Islet of Langerhans (tissue), 1 donor: ENCODE measurements at regions not wholly inside any gene's neighbourhood (a gene's known extent, or its start where the extent isn't known, plus 50 kb on each side); places are given as distances from the start of the nearest gene placed in this dataset.
"Not testable (repeated sequence)": the region's sequence is repeated elsewhere in the genome, so short reads cannot be mapped to it uniquely, and the experiment has no call there.

ENCODE experiments used
- FAIRE-seq: peaks from one replicate; lab custom pipeline; 2011; peaks lifted over from hg19 to GRCh38; lab: Jason Lieb, UNC

DNA sequence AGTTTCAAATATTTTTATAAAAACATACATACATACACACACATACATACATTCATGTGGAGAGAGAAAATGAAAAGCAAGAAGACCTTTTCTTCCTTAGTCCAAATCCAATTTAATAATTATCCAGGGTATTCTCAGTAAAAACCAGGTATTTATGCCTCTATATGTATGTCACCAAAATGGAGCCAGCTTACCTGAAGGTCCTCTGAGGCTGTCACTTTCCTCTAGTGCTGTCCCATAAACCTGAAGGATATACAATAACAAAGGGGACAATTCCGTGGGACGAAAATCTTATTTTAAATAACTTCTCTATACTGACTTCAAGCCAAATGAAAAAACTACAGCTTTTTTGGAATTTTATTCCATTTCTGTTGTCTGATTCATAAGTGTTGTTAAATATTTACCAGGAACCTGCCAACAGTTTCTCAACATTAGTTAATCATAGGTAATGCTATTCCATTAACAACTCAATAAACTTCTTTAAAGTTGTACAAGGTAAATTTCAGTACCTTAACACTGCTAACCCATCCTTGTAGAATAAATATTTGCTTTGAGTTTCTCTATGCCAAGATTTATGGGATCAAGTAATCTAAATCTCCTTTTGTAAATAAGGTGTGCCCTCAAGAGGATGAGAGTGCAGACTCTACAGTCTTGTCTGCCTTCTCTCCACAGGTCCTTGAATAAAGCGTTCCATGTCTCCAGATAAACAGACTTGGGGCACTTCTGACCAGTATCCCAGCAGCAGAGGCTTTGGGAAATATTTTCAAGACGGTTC, 260.3 kb downstream of the AHR start:
- FAIRE-seq: no peak

DNA sequence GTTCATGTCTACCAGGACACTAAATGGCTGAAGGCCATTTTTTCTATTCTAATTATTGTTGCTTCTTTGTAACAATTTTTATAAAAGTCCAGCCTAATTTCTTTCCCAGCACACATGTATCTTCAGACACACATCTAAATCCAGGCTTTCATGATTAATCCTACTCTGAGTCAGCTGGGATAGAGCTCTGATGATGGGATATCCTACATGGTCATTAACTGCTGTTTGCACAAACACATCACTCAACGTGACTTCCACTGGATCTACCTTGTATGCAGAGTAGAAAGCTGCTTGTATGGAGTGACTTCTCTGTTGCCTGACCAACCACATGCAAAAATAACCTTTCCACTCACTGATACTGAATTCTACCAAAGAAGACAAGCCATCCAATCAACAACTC, 260.9 kb downstream of the AHR start:
- FAIRE-seq: no peak

- FAIRE-seq: no peak
Measured at GRCh38 chr7:17560516-17560915, 262.1 kb downstream of the AHR start.

- FAIRE-seq: no peak
Measured at GRCh38 chr7:17560966-17561365, 262.5 kb downstream of the AHR start.

- FAIRE-seq: no peak
Measured at GRCh38 chr7:17564678-17565212, 266.3 kb downstream of the AHR start.

DNA sequence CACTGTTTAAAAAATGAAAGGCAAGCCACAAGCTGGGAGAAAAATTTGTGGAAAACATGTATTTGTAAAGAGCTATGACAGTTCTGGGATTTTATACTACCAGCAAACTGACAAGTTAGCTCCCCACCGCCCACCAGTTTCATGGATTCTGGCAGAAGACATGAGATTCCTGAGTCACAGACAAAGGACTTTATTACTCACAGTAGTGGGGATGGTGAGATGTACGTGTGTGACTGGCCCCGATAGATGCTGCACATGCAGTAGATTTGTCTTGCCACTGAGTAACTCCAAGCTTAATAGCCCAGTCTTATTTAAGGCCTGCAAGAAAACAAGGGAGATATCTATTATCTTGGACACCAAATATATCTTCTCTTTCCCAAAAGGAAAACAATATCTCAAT, 281.7 kb downstream of the AHR start:
- FAIRE-seq: no peak

GRCh38 chr7:17580856-17581255, 282.4 kb downstream of the AHR start:
- no peak for FAIRE-seq

- FAIRE-seq: no peak
Measured at GRCh38 chr7:17581301-17581700, 282.8 kb downstream of the AHR start.

DNA sequence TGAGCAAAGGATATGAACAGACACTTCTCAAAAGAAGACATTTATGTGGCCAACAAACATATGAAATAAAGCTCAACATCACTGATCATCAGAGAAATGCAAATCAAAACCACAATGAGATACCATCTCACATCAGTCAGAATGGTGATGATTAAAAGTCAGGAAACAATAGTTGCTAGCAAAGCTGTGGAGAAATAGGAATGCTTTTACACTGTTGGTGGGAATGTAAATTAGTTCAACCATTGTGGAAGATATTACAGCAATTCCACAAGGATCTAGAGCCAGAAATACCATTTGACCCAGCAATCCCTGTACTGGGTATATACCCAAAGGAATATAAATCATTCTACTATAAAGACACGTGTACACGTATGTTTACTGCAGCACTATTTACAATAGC, 284.2 kb downstream of the AHR start:
- not testable (repeated sequence) for FAIRE-seq

GRCh38 chr7:17583786-17584185, 285.3 kb downstream of the AHR start:
- no peak for FAIRE-seq

DNA sequence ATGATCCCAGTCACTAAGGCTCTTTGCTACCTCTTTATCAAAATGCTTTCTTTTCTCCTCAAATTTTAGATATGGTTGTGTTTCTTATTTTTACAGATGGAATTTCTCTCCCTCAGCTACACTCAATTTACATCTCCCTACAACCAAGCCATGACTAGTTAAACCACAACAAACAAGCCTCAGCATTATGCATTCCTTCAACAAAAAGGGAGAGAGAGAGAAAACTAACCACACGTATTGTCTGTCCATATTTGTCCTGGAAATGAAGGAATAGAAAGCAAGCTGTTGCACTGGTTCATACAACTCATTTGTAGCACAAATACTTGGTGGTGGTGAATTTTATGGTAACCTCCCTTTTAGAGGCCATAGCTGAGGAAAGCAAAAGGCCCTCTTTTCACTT, 286.4 kb downstream of the AHR start:
- FAIRE-seq: no peak

DNA sequence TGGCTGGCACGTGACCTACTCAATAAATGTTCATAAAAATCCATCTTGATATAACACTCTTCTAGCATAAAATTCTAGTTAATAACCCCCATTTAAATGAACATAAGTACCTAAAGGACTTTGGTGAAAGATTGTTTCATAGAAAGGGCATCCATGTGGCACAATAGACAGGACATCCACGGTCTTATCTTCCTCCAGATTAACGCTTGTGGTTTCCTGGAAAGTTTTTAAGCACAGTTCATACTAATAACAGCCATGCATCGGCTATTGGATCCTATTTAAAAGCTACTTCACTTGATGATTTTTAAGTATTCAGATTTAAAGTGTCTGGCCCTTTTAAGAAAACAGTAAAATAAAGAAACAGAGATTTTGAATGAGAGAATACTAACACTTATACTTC, 288.3 kb downstream of the AHR start:
- FAIRE-seq: no peak

DNA sequence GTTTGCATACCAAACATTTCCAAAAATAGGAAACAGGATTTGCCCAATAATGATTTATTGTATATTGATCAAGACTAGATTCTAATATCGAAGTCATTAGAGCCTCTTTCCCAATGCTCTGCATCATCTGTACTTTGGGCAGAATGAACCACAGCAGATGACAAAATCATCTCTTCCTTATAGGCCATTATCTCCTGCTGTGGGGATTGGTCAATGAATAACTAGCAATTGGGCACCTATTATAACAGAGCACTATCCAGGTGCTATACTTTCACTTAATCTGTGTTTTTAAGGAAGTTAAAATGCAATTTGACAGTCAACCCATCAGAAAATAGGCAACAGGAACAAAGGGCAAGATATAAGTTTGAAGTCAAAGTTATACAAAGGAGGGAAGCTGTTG, 290.3 kb downstream of the AHR start:
- no peak for FAIRE-seq

- no peak for FAIRE-seq
Measured at GRCh38 chr7:17589671-17590070, 291.2 kb downstream of the AHR start.

GRCh38 chr7:17590221-17590620, 291.8 kb downstream of the AHR start:
- FAIRE-seq: no peak

DNA sequence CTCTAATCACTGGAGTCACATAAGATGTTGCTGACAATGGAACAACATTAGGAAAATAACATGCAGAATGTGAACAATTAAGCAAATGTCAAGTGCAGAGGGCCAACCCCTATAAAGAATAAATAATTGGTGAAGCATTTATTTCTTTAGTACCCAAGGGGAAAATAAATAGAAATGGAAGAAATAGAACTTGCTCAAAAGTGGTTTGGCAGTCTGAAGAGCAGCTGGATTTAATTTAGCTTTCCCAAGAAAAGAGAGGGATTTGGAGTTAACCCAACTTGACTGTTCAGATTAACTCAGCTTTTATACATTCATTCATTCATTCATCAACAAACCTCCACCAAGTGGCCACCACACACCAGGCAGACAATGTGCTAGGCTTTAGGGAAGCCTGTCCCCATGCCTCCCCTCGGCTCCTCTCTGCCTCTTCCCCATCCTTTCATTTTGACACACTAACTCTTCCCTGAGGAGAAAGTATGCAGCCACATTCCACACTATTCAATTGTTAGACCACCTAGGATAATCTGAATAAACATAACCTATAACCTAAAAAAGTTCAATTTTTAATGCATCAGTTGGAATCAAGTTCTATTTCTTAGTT, 295.5 kb downstream of the AHR start:
- FAIRE-seq: no peak

GRCh38 chr7:17595546-17595945, 297.1 kb downstream of the AHR start:
- FAIRE-seq: no peak

DNA sequence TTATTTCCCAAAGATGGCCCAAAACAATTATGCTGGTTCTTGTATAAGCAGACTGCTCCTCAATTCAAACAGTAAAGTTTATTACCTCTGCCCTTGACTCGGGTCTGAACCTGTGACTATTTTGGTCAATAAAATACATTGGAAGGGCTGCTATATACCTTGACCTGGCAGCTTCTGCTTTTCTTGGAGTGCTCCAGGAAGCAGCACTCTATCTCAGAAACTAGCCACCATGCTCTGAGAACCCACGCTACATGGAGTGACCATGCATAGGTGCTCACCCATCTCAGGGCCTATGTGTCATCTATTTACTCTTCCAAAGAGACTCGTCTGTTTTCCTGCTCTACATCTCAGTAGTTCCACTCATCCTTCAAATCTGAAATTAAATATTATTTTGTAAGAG, 299.9 kb downstream of the AHR start:
- no peak for FAIRE-seq

DNA sequence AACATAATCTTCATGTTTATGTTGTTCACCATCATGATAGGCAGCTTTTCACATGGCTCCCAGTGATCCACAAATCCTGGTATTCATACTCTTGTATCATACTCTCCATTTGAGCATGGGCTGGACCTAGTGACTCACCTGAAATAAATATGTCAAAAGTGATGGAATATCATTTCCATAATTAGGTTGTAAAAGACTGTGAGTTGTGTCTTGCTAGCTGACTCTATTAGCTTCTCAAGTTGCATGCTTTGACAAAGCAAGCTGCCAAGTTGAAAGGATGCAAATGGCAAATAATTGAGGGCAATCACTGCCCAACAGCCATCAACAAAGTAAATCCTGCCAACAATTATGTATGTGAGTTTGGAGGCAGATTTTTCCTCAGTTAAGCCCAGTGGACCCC, 300.4 kb downstream of the AHR start:
- FAIRE-seq: no peak

DNA sequence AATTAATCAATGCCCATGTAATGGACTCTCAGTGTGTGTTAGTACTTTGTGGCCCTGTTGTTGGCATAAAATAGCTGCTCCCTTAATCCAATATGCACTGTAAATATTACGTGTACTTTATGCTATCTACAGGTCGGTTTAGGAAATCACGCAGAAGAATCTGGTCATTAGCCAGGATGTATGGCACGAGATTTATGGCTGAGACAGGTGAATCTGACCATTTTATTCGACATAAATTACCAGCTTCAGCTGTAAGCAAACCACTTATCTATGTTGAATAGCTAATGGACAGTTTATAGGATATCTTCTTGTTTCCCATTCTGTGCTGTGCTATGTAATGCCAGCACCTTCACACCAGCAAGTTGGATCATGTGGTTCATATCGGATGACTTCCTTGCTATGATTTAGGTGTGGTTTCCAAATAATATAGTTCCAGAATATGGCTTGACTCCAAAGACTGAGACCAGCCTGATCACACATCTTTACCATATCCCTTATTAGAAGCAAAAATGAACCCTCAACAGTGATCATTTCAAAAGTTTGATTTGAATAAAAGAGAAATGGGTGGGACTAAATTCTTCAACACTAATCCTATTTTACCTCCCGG, 301.4 kb downstream of the AHR start:
- FAIRE-seq: no peak

DNA sequence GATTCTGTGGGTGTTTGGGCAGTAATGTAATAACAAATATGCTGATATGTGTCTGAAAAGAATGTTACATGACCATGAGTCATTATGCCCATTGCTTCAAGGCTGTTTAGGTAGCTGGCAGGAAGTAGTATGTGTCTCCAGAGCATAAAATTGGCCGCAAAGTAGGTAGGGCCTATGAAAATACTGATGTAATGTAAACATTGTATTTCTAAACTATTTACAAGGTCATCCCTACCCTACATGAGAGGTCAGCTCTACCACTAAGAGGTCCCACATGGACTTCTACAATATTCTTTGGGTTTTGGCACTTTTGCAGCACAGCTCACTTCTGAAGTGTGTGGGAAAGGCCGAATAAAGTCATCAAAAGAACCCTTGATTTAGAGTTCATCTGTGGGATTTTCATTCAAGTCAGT, 301.9 kb downstream of the AHR start:
- no peak for FAIRE-seq

DNA sequence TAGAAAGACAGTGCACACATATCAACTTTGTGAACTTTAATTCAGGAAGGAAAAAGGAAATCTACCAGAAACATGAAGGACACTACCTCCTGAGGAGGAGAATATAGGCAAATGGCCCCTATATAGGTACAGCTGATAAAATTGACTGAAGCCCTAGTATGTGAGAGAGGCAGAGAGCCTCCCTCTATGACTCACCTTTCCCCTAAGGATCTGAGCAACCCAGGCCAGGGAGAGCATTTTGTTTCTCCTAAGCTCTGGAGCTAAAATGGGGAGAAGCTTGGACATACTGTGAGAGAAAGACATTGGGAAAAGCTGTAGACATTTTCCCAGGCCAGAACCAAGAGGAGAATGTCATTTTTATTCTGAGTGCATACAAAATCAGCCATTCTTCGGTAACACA, 303.5 kb downstream of the AHR start:
- no peak for FAIRE-seq

GRCh38 chr7:17608114-17608833, 309.8 kb downstream of the AHR start:
- FAIRE-seq: no peak
